Epithelial cell of esophagus (primary cell): ENCODE measurements at regions not wholly inside any gene's neighbourhood (a gene's known extent, or its start where the extent isn't known, plus 50 kb on each side); places are given as distances from the start of the nearest gene placed in this dataset.

Source experiments
- DNase-seq: peaks from one replicate; pipeline ENCODE4 v3.0.0; 2010; ENCODE audit warnings: low read depth
- H3K4me3 ChIP-seq: 2 replicates; pipeline ENCODE4 v1.5.1; 2011; ENCODE audit warnings: mild to moderate bottlenecking, low read length, control low read depth
- TF ChIP-seq, protein P1 (sequence below): IDR thresholded peaks from 2 replicates; pipeline ENCODE4 v1.5.1; 2011; ENCODE audit warnings: low read depth, mild to moderate bottlenecking, low read length, control low read depth, inconsistent platforms; ENCODE audit not compliant: insufficient read depth; ENCODE audit errors: missing control alignments

DNA sequence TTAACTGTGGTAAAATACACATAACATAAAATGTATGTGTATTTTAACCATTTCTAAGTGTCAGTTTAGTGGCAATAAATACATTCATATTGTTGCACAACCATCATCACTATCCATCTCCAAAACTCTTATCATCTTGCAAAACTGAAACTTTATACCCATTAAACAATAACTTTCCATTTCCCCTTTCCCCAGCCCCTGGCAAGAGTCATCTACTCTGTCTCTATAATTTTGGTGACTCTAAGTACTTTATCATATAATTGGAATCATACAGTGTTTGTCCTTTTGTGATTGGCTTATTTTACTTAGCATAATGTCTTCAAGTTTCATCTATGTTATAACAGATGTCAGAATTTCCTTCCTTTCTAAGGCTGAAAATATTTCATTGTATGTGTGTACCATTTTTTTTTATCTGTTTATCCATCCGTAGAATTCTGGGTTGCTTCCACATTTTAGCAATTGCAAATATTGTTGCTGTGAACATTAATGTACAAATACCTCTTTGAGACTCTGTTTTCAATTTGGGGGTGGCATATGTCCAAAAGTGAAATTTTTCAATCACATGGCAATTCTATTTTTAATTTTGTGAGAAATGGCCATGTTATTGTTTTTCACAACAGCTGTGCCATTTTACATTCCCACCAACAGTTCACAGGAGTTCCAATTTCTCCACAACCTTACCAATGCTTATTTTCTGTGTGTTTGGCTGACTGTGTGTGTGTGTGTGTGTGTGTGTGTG lies 153.9 kb upstream of the GORAB start:
- DNase-seq = no peak
- TF ChIP-seq, protein P1, sequence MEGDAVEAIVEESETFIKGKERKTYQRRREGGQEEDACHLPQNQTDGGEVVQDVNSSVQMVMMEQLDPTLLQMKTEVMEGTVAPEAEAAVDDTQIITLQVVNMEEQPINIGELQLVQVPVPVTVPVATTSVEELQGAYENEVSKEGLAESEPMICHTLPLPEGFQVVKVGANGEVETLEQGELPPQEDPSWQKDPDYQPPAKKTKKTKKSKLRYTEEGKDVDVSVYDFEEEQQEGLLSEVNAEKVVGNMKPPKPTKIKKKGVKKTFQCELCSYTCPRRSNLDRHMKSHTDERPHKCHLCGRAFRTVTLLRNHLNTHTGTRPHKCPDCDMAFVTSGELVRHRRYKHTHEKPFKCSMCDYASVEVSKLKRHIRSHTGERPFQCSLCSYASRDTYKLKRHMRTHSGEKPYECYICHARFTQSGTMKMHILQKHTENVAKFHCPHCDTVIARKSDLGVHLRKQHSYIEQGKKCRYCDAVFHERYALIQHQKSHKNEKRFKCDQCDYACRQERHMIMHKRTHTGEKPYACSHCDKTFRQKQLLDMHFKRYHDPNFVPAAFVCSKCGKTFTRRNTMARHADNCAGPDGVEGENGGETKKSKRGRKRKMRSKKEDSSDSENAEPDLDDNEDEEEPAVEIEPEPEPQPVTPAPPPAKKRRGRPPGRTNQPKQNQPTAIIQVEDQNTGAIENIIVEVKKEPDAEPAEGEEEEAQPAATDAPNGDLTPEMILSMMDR = no peak
- no peak overlapping the region for H3K4me3 ChIP-seq

DNA sequence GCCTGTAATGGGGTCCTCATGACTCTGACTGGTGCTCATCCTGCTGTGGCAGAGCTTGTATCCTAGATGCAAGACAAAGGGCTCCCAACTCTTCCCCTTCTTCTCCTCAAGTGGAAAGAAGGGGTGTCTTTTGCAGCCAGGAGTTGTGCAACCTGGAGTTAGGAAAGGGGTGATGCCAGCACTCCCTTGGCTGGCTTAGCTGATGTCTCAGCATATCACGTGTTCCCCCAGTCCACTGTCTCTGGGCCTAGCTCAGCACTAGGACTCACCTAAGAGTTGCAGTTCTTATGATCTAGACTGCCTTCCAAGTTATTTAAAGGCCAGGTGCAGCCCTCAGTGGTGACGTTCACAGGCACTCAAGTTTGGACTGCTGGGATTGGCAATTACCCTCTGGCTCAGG lies 146.2 kb upstream of the GORAB start:
- peak; percentile 3 for DNase-seq
- TF ChIP-seq, protein P1 = no peak
- no peak overlapping the region for H3K4me3 ChIP-seq

DNA sequence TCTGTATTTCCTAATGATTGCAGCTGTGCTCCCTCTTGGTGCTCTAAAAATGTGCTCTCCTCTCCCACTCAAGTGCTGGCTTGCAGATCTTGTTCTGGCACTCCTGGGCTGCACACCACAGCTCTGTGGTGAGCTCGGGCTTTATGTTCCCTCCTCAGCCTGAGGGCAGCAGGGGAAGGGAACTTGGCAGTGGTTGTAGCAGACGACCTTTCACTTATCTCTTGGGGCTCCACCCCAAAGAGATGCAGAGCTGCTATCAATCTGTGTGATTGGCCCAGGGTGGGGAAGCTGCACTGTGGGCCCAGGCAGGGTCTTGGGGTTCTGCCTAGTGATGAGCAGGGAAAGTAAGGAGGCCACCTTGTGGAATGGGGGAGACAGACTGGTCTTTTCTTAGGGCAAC lies 143.5 kb upstream of the GORAB start:
- DNase-seq = peak; percentile 64
- no peak overlapping the region for H3K4me3 ChIP-seq
- TF ChIP-seq, protein P1 = no peak

DNA sequence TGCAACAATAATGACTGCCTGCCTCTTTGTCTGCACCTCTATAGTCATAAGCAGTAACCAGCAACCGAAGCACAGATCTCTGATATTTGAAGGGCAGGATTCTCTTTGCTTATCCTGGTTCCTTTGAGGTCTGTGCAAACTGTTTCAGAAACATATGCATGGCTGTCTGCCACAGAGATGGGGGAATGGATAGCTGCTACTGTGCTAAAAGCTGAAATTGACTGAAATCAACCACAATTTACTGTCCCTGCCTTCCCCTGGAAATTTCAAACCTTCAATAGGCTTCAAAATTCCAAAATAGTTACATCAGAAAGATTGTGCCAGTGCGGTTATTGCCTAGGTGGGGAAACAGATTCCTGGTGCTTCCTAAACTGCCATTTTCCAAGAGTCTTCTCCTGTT lies 136.8 kb upstream of the GORAB start:
- no peak overlapping the region for H3K4me3 ChIP-seq
- TF ChIP-seq, protein P1 = no peak
- DNase-seq = no peak

DNA sequence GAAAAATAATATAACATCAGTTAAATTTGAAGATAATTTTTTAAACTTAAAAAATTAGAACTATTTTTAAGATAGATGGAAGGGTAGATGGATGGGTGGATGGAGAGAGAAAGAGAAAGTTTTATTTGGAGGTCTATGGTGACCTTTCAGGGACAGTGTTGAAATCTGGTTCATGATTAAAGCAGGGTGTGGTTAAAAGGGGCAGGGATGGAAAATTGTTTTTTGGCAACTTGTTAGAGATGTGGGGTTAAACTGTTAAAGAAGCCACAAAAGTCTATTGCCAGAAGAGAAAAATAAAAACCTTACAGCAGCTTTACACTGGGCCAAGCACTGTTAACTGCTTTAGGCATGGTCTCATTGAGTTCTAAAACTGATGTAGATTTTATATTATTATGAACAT lies 134.9 kb upstream of the GORAB start:
- TF ChIP-seq, protein P1 = no peak
- H3K4me3 ChIP-seq = no peak overlapping the region
- DNase-seq = no peak

DNA sequence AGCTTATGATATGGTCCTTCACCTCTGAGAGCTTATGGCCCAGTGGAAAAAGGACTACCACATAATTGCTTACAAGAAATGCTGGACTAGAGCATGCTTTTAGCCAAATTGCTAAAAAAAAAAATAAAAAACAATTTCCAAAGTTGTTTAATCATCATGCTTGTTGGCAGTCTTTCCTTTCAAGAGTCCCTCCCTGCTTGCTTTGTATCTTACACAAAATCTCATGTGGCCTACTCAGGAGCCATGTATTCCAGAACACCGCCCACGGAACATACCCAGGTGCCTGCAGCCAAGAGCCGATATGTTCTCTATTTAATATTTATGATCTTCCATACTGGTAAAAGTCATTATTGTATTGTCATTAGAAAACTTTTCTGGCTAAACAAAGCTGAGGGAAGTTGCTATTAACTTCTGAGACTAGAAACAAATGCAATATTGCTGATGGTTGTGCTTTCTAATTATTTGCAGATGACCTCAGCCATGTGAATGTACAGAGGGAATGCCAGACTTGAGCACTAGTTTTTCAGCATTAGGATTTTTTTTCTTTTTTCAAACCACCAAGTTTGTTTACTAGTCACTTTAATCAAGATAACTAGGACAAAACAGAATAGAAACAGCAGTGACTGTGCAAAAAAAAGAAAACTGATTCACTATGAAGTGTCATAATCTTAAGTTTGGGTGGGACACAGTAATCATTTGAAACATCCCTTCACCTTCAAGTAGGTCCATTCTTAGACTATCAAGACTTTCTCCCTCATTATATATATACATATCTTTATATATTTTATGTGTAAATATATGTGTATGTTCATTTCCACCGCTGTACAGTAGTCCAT lies 129.3 kb upstream of the GORAB start:
- TF ChIP-seq, protein P1 = no peak

More for the DNA sequence above, 129.3 kb upstream of the GORAB start:
- DNase-seq = no peak
- H3K4me3 ChIP-seq = no peak overlapping the region
